ENCODE measurements at regions not wholly inside any gene's neighbourhood (a gene's known extent, or its start where the extent isn't known, plus 50 kb on each side); places are given as distances from the start of the nearest gene placed in this dataset.

DNA sequence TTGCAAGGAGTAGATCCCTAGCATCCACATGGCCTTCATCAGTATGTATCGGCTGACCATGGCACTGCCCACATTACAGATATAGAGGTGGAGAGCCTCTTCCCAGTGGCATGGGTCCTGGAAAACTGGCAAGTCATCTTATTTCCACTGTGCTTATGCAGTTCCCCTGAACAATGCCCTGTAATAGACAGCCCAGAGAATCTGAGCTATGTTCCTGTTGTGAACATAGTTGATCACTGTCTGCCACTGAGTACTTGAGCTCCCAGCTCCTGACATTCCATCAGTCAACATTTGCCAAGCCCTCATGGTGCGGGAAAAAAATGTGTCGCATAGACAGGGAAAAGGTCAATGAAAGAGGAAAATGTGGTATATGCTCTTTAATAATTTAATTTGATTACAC is 861.9 kb downstream of the CDY2B start:
- Histone ChIP-seq H3K4me3 (replicated peaks in 1 of 3; ENCODE audit: insufficient read depth in 1 of 3, low read depth in 1 of 3, low read length in 3 of 3) (no peak overlapping the region), H4K20me1 (replicated peaks; ENCODE audit: control insufficient read depth, extremely low read depth, insufficient read depth, low read length) (no peaks in the 10 kb centered on the region), H3K27me3 (ENCODE audit: control insufficient read depth in 2 of 2, insufficient read depth in 2 of 2, low read length in 2 of 2) (no peaks in the 10 kb centered on the region), H2AFZ (ENCODE audit: low read depth, low read length) (no peak overlapping the region), H3K9ac (replicated peaks; ENCODE audit: extremely low read depth, insufficient read depth, low read length) (no peak overlapping the region), H3K27ac (ENCODE audit: insufficient read depth, low read depth, low read length) (no peak overlapping the region), H3K4me1 (ENCODE audit: control insufficient read depth, extremely low read depth, insufficient read depth, low read length) (no peaks in the 10 kb centered on the region), H3K4me2 (ENCODE audit: insufficient read depth, low read length) (no peak overlapping the region), H3K79me2 (ENCODE audit: control insufficient read depth, insufficient read depth, low read length) (no peaks in the 10 kb centered on the region), H3K9me3 (replicated peaks; ENCODE audit: control insufficient read depth, insufficient read depth, low read length) (no peaks in the 10 kb centered on the region), H3K9me1 (replicated peaks; ENCODE audit: control insufficient read depth, extremely low read depth, insufficient read depth, low read length) (no peaks in the 10 kb centered on the region), H3K36me3 (ENCODE audit: control insufficient read depth in 2 of 2, extremely low read depth in 1 of 2, insufficient read depth in 2 of 2, low read length in 2 of 2) (no peaks in the 10 kb centered on the region)
- DNase-seq (ENCODE audit: low read depth, low spot score) (no peak), FAIRE-seq (no peak)
- intact Hi-C loops (cut with micrococcal nuclease) (no loop called here), dilution Hi-C loops (cut with MboI; ENCODE audit: extremely low pct_ligation_motif_present, low sequenced_read_pairs) (no loop called here)
- no peak for TF ChIP-seq FOS (IDR thresholded peaks at IDR 0.05; ENCODE audit: borderline replicate concordance, insufficient read depth, low read length)
- no peak for TF ChIP-seq MYC (IDR thresholded peaks at IDR 0.05; ENCODE audit: low read depth, low read length)
- no peak for TF ChIP-seq POLR2AphosphoS5 (IDR thresholded peaks at IDR 0.05; ENCODE audit: insufficient read depth, low read depth, low read length)
- no peak for TF ChIP-seq GATA2 (IDR thresholded peaks at IDR 0.05; ENCODE audit: insufficient read depth, insufficient read length, low read depth, low read length)
- TF ChIP-seq, protein P1, sequence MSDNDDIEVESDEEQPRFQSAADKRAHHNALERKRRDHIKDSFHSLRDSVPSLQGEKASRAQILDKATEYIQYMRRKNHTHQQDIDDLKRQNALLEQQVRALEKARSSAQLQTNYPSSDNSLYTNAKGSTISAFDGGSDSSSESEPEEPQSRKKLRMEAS (IDR thresholded peaks at IDR 0.05; ENCODE audit: insufficient read depth, insufficient read length): no peak
- TF ChIP-seq JUN (IDR thresholded peaks at IDR 0.05; ENCODE audit: borderline replicate concordance, insufficient read depth, insufficient read length, low read depth): no peak
- CTCF ChIA-PET: no interaction called here
- POLR2A ChIA-PET: no interaction called here
- no TSS peak for BruUV-seq (replicated peaks)

DNA sequence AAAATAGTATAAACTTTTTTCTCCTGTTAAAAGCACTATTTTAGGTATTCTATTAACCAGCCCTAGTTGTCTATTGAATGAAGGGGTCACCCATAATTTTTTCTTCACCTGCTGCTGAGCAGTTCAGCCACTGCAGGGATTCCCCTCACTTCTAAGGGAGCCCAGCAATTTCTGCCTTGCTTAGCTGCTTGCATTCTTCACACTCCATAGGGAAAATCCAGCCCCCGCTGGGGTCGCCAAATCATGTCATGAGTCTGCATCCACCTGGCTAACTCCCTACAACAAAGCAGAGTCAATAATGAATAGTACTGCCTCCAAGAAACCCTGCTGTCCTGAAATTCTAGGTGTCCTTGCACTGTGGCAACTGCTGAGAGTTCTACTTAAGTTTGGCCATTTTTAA is 886.5 kb downstream of the CDY2B start:
- POLR2A ChIA-PET: no interaction called here
- TF ChIP-seq, protein P1 (IDR thresholded peaks at IDR 0.05; ENCODE audit: insufficient read depth, insufficient read length): no peak
- TF ChIP-seq GATA2 (IDR thresholded peaks at IDR 0.05; ENCODE audit: insufficient read depth, insufficient read length, low read depth, low read length): no peak
- no peak for TF ChIP-seq MYC (IDR thresholded peaks at IDR 0.05; ENCODE audit: low read depth, low read length)
- TF ChIP-seq, protein P2, sequence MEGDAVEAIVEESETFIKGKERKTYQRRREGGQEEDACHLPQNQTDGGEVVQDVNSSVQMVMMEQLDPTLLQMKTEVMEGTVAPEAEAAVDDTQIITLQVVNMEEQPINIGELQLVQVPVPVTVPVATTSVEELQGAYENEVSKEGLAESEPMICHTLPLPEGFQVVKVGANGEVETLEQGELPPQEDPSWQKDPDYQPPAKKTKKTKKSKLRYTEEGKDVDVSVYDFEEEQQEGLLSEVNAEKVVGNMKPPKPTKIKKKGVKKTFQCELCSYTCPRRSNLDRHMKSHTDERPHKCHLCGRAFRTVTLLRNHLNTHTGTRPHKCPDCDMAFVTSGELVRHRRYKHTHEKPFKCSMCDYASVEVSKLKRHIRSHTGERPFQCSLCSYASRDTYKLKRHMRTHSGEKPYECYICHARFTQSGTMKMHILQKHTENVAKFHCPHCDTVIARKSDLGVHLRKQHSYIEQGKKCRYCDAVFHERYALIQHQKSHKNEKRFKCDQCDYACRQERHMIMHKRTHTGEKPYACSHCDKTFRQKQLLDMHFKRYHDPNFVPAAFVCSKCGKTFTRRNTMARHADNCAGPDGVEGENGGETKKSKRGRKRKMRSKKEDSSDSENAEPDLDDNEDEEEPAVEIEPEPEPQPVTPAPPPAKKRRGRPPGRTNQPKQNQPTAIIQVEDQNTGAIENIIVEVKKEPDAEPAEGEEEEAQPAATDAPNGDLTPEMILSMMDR (IDR thresholded peaks at IDR 0.05; ENCODE audit: extremely low read depth in 1 of 2, insufficient read depth in 1 of 2, low read depth in 1 of 2, low read length in 2 of 2): no peak
- no peak for TF ChIP-seq FOS (IDR thresholded peaks at IDR 0.05; ENCODE audit: borderline replicate concordance, insufficient read depth, low read length)
- no peak for TF ChIP-seq POLR2AphosphoS5 (IDR thresholded peaks at IDR 0.05; ENCODE audit: insufficient read depth, low read depth, low read length)
- TF ChIP-seq JUN (IDR thresholded peaks at IDR 0.05; ENCODE audit: borderline replicate concordance, insufficient read depth, insufficient read length, low read depth): no peak
- TF ChIP-seq POLR2A (IDR thresholded peaks at IDR 0.05; ENCODE audit: low read depth, low read length): no peak
- no peak for TF ChIP-seq EZH2 (IDR thresholded peaks at IDR 0.05; ENCODE audit: borderline replicate concordance, low read depth, low read length, severe bottlenecking)
- FAIRE-seq: no peak

More for the DNA sequence above, 886.5 kb downstream of the CDY2B start:
- H3K27me3 ChIP-seq (ENCODE audit: control insufficient read depth in 2 of 2, insufficient read depth in 2 of 2, low read length in 2 of 2): no peaks in the 10 kb centered on the region
- H3K9me1 ChIP-seq (replicated peaks; ENCODE audit: control insufficient read depth, extremely low read depth, insufficient read depth, low read length): no peaks in the 10 kb centered on the region
- no TSS peak for BruUV-seq (replicated peaks)
- CTCF ChIA-PET: no interaction called here
- no peak overlapping the region for H3K4me2 ChIP-seq (ENCODE audit: insufficient read depth, low read length)
- H3K36me3 ChIP-seq (ENCODE audit: control insufficient read depth in 2 of 2, extremely low read depth in 1 of 2, insufficient read depth in 2 of 2, low read length in 2 of 2): no peaks in the 10 kb centered on the region
- no peak for DNase-seq (ENCODE audit: low read depth, low spot score)
- H3K79me2 ChIP-seq (ENCODE audit: control insufficient read depth, insufficient read depth, low read length): no peaks in the 10 kb centered on the region
- H3K9me3 ChIP-seq (replicated peaks; ENCODE audit: control insufficient read depth, insufficient read depth, low read length): no peaks in the 10 kb centered on the region
- no peak overlapping the region for H2AFZ ChIP-seq (ENCODE audit: low read depth, low read length)
- dilution Hi-C loops (cut with MboI; ENCODE audit: extremely low pct_ligation_motif_present, low sequenced_read_pairs) (no loop called here), intact Hi-C loops (cut with micrococcal nuclease) (no loop called here)
- H3K4me1 ChIP-seq (ENCODE audit: control insufficient read depth, extremely low read depth, insufficient read depth, low read length): no peaks in the 10 kb centered on the region
- no peak overlapping the region for H3K4me3 ChIP-seq (replicated peaks in 1 of 3; ENCODE audit: insufficient read depth in 1 of 3, low read depth in 1 of 3, low read length in 3 of 3)
- H4K20me1 ChIP-seq (replicated peaks; ENCODE audit: control insufficient read depth, extremely low read depth, insufficient read depth, low read length): no peaks in the 10 kb centered on the region
- no peak overlapping the region for H3K27ac ChIP-seq (ENCODE audit: insufficient read depth, low read depth, low read length)
- no peak overlapping the region for H3K9ac ChIP-seq (replicated peaks; ENCODE audit: extremely low read depth, insufficient read depth, low read length)
